Upper lobe of left lung (tissue), 6 donors: ENCODE measurements at regions not wholly inside any gene's neighbourhood (a gene's known extent, or its start where the extent isn't known, plus 50 kb on each side); places are given as distances from the start of the nearest gene placed in this dataset.

Source experiments
- ATAC-seq, 2 donors: fragments of 200-7000 bp; cut with Tn5 transposase; one replicate each; pipeline ENCODE4 v1.9.1; 2022; ENCODE audit warnings: mild to moderate bottlenecking in 2 of 2, moderate library complexity in 2 of 2; ENCODE audit not compliant: low FRiP score in 2 of 2
- DNase-seq, 2 donors: peaks; one replicate each; pipeline ENCODE4 v3.0.0-alpha.2; 2019 to 2020
- H3K27ac ChIP-seq, 4 donors: fragments of 200-600 bp; sonication (generic); one replicate each; pipeline ENCODE4 v1.5.1; 2016 to 2019
- H3K27me3 ChIP-seq, 4 donors: fragments of 200-600 bp; sonication (generic); one replicate each; pipeline ENCODE4 v1.5.1; 2017 to 2019
- H3K36me3 ChIP-seq, 4 donors: fragments of 200-600 bp; sonication (generic); one replicate each; pipeline ENCODE4 v1.5.1; 2016 to 2019
- H3K4me1 ChIP-seq, 4 donors: fragments of 200-600 bp; sonication (generic); one replicate each; pipeline ENCODE4 v1.5.1; 2018 to 2019
- H3K4me3 ChIP-seq, 4 donors: fragments of 200-600 bp; sonication (generic); one replicate each; pipeline ENCODE4 v1.5.1; 2017 to 2019; ENCODE audit warnings: mild to moderate bottlenecking in 2 of 4, moderate library complexity in 1 of 4
- H3K9me3 ChIP-seq, 4 donors: fragments of 200-600 bp; sonication (generic); one replicate each; pipeline ENCODE4 v1.5.1; 2018 to 2019
- EP300 ChIP-seq, 4 donors: sonication (generic); formaldehyde crosslinking; IDR thresholded peaks; one replicate each; pipeline ENCODE4 v1.5.1; 2017; ENCODE audit warnings: antibody characterized with exemption in 4 of 4, control low read depth in 2 of 4
- POLR2A ChIP-seq, 4 donors: fragments of 450-650 bp; IDR thresholded peaks; one replicate each; pipeline ENCODE4 v1.5.1; 2016 to 2017; ENCODE audit warnings: antibody characterized with exemption in 4 of 4, mild to moderate bottlenecking in 2 of 4
- POLR2AphosphoS5 ChIP-seq, 2 donors: sonication (generic); formaldehyde crosslinking; IDR thresholded peaks; one replicate each; pipeline ENCODE4 v1.5.1; 2017; ENCODE audit warnings: antibody characterized with exemption in 2 of 2
- WGBS, 2 donors: methylation state at CpG; one replicate each; pipeline ENCODE4 v1.1.5; 2017 to 2018; 5-methylcytosine and 5-hydroxymethylcytosine counted together
- TF ChIP-seq, protein P1 (sequence below), 6 experiments: fragments of 450-650 bp in 4 of 6; fragments of 200-600 bp in 2 of 6; sonication (generic) in 2 of 6; IDR thresholded peaks; one replicate each; pipeline ENCODE4 v1.5.1; 2016 to 2019; ENCODE audit warnings: antibody characterized with exemption in 6 of 6
- donor health status: DM: no; HTN: no; CAD: no; lungs with moderate emphysema.
- donor health status: DM: no; HTN: yes; CAD: no; lungs with severe emphysema.

- no peak overlapping the region for H3K27ac ChIP-seq
- H3K4me1 ChIP-seq, result no peaks in the 10 kb centered on the region
- H3K36me3 ChIP-seq, result no peaks in the 10 kb centered on the region
- DNase-seq, result no peak
- no peak for ATAC-seq
- TF ChIP-seq, protein P1, sequence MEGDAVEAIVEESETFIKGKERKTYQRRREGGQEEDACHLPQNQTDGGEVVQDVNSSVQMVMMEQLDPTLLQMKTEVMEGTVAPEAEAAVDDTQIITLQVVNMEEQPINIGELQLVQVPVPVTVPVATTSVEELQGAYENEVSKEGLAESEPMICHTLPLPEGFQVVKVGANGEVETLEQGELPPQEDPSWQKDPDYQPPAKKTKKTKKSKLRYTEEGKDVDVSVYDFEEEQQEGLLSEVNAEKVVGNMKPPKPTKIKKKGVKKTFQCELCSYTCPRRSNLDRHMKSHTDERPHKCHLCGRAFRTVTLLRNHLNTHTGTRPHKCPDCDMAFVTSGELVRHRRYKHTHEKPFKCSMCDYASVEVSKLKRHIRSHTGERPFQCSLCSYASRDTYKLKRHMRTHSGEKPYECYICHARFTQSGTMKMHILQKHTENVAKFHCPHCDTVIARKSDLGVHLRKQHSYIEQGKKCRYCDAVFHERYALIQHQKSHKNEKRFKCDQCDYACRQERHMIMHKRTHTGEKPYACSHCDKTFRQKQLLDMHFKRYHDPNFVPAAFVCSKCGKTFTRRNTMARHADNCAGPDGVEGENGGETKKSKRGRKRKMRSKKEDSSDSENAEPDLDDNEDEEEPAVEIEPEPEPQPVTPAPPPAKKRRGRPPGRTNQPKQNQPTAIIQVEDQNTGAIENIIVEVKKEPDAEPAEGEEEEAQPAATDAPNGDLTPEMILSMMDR (IDR thresholded peaks at IDR 0.05), result no peak
- TF ChIP-seq POLR2A (IDR thresholded peaks at IDR 0.05), result no peak
- no peak for TF ChIP-seq POLR2AphosphoS5 (IDR thresholded peaks at IDR 0.05)
- no peak for TF ChIP-seq EP300 (IDR thresholded peaks at IDR 0.05)
- WGBS, 2 donors, result 63 to 70% methylated on average over 1 of the region's 1 CpG
- H3K4me3 ChIP-seq, result no peak overlapping the region
- H3K27me3 ChIP-seq, result no peaks in the 10 kb centered on the region
- H3K9me3 ChIP-seq, result no peaks in the 10 kb centered on the region
Measured at GRCh38 chr3:134742202-134742601, 52.9 kb upstream of the EPHB1 start.

DNA sequence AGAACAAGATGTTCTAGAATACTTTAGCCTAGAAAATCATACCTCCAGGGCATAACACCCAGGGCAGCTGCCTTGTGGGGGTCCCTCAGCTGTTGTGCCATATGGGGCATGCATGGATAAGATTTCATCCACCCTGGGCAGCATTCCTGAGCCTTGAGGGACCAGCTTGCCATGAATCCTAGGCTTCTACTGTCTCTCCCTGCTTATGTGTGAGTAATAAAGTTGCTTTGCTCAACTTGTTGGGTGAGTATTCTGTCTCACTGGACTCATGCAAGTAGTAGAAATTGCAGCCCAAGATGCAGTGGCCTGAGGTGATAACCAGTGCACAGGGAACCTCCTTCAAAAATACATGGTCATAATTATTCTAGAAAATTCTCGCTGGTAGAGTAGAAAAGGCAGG lies 52.1 kb upstream of the EPHB1 start:
- Histone ChIP-seq H3K4me3 (no peak overlapping the region), H3K9me3 (no peaks in the 10 kb centered on the region), H3K27ac (no peak overlapping the region), H3K36me3 (no peaks in the 10 kb centered on the region), H3K27me3 (no peaks in the 10 kb centered on the region), H3K4me1 (no peaks in the 10 kb centered on the region)
- WGBS, 2 donors, result 44 to 88% methylated on average over 1 of the region's 1 CpG
- ATAC-seq (no peak), DNase-seq (no peak)
- TF ChIP-seq, protein P1 (IDR thresholded peaks at IDR 0.05), result no peak
- TF ChIP-seq POLR2A (IDR thresholded peaks at IDR 0.05) (no peak), POLR2AphosphoS5 (IDR thresholded peaks at IDR 0.05) (no peak), EP300 (IDR thresholded peaks at IDR 0.05) (no peak)
